RWPE1 (cell line): ENCODE measurements at regions not wholly inside any gene's neighbourhood (a gene's known extent, or its start where the extent isn't known, plus 50 kb on each side); places are given as distances from the start of the nearest gene placed in this dataset.

Experiments used
- CTCF ChIA-PET: fragments of 350-600 bp; sonication (Branson Sonifier 250); formaldehyde crosslinking; extraction: SDS; loops from one replicate; lab custom pipeline; 2021; lab: Yijun Ruan, JAX
- POLR2A ChIA-PET: fragments of 400-600 bp; formaldehyde crosslinking; extraction: SDS; loops from one replicate; lab custom pipeline; 2020; ENCODE audit warnings: antibody characterized with exemption; ENCODE audit not compliant: low non-redundant PET; lab: Yijun Ruan, JAX
- DNase-seq: peaks from one replicate; pipeline ENCODE4 v3.0.0; 2012; ENCODE audit warnings: low spot score
- H3K27ac ChIP-seq: fragments of 450-650 bp; 2 replicates; pipeline ENCODE4 v1.5.1; 2017
- CTCF ChIP-seq: fragments of 450-650 bp; conservative IDR thresholded peaks from 2 replicates; pipeline ENCODE4 v1.5.1; 2017; ENCODE audit warnings: low read depth, mild to moderate bottlenecking

DNA sequence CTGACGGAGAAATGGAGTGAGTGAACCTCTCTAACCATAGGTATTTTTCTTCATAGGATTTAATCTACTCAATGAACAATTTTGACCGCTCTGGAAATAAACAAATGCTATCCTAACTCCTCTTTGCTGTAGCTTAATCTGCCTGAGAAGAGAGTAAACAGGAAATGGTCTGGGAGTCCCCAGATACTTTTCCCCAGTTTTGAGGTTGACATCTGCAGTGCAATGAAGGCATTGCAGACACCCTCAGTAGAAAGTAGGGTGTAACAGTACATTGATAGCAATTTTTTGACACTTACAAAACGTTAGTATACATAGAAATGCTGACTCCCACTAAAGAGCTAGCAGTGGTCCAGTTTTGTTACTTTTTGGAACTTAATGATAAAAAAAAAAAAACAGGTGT, 495.9 kb upstream of the FAM241A start:
- TF ChIP-seq CTCF: no peak
- ChIA-PET CTCF (interaction anchor here (0.6 kb wide), 2 partner anchors 80 to 949 kb away, joined by 3 to 4 read pairs; no protein-coding TSS in a partner anchor), POLR2A (no interaction called here)
- no peak overlapping the region for H3K27ac ChIP-seq
- DNase-seq: no peak

- no peak for TF ChIP-seq CTCF
- ChIA-PET POLR2A (no interaction called here), CTCF (no interaction called here)
- no peak for DNase-seq
- no peak overlapping the region for H3K27ac ChIP-seq
Observed at GRCh38 chr4:111650146-111650545, 495.1 kb upstream of the FAM241A start.

DNA sequence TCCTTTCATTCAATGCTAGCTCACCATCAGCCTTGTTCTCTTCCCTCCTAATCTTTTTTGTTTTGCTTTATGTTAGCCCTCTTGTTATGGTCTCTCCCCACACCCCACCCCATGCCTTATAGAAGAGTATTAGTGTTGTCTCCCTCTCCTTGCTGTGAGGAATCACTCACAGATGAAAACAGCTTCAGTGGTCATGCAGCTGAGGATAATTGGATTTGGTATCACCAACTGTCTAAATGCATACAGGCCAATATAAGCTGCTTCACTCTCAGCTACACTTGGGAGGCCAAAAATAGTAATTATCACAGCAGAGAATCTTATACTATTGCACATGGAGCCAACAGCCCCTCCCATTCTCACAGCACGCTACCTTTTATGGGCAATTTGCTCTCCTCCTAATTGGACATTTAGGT, 494.6 kb upstream of the FAM241A start:
- ChIA-PET POLR2A (no interaction called here), CTCF (no interaction called here)
- no peak overlapping the region for H3K27ac ChIP-seq
- no peak for TF ChIP-seq CTCF
- no peak for DNase-seq

DNA sequence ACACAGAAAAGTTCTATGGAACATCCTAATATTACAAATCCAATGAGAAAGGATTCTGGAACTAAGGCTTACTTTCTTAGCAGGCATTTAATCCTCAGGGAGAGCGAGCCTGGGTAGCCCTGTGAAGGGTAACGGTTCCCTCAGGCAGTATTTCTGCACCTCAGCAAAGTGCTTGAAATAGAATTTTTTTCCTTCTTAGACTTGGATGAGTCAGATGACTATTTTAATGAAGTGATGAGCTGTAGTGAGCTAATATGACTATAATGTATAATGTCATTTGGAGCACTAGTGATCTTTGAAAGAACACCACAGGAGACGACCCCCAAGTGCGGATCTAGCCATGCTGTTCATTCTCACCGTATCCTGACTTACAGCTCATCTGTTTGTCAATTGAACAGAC, 493.0 kb upstream of the FAM241A start:
- POLR2A ChIA-PET: no interaction called here
- DNase-seq: peak; percentile 13
- CTCF ChIA-PET: interaction anchor here (1.0 kb wide), 1 partner anchor 202 kb away, joined by 3 read pairs; no protein-coding TSS in a partner anchor
- no peak overlapping the region for H3K27ac ChIP-seq
- TF ChIP-seq CTCF: no peak

DNA sequence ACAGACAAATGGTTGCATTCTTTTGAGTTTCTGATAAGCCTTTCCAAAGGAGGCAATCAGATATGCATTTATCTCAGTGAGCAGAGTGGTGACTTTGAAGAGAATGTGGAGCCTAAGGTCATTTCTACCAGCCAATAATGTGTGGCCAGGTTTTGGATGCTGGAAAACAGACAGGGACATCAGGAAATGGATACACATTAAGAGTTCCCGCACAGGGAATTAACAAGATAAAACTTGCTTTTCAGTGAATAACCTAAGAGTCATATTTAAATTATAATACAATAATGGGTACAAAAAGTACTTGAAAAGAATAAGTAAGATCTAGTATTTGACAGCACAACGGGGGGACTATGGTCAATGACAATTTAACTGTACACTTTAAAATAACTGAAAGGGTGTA, 492.3 kb upstream of the FAM241A start:
- ChIA-PET POLR2A (no interaction called here), CTCF (interaction anchor here (1.0 kb wide), 1 partner anchor 202 kb away, joined by 3 read pairs; no protein-coding TSS in a partner anchor)
- no peak for TF ChIP-seq CTCF
- DNase-seq: no peak
- no peak overlapping the region for H3K27ac ChIP-seq

DNA sequence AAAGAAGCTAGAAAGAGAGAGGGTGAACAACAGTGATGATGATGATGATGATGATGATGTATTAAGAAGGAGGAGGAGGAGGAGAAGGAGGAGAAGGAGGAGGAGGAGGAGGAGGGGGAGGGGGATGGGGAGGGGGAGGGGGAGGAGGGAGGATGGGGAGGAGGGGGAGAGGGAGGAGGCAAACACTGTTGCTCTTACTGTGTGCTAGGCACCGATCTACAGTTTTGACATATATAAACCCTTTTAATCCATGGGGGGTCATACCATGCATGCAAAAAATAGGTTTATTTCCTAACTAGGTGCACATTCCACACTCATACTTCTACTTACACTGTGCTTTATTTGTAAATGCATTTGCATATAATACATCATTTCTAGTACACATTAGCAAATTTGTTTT, 482.8 kb upstream of the FAM241A start:
- no peak for DNase-seq
- CTCF ChIA-PET: interaction anchor here (0.7 kb wide), 1 partner anchor 78 kb away, joined by 3 read pairs; no protein-coding TSS in a partner anchor
- POLR2A ChIA-PET: no interaction called here

More for the DNA sequence above, 482.8 kb upstream of the FAM241A start:
- no peak overlapping the region for H3K27ac ChIP-seq
- TF ChIP-seq CTCF: no peak
